ENCODE measurements at regions not wholly inside any gene's neighbourhood (a gene's known extent, or its start where the extent isn't known, plus 50 kb on each side); places are given as distances from the start of the nearest gene placed in this dataset.

DNA sequence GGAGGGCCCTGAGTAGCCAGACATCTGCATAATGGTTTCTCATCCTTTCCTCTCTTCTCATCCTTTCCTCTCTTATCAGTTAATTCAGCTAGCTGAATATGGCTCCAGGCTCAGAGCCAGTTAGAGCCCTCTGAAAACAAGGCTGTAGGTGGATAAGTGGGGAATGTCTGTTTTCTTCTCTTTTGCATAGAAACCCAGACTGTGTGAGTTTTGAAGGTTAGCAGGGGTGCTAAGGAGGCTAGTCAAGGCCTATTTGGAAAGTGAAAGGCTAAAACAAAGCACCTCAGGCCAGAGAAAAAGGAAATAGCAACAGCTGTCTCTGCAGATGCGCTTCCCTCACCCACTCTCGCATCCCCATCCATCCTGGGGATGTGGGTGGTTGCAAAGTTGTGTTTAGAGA lies 420.9 kb downstream of the SHISA9 start:
- no peak overlapping the region for H2BK20ac ChIP-seq (ENCODE audit: low read depth, low read length, poor library complexity, severe bottlenecking)
- H3K4me1 Mint-ChIP-seq: peaks cover 23 to 35% of the 10 kb centered on the region in 2 experiments
- H3K9me3 Mint-ChIP-seq: no peaks in the 10 kb centered on the region

More for the DNA sequence above, 420.9 kb downstream of the SHISA9 start:
- Histone ChIP-seq H3T11ph (ENCODE audit: low read length) (no peak overlapping the region), H3K9me3 (ENCODE audit: control insufficient read depth, low read depth, low read length) (no peaks in the 10 kb centered on the region), H3K9ac (ENCODE audit: extremely low read depth, insufficient read length, low read length) (no peak overlapping the region), H3K23me2 (ENCODE audit: insufficient read length, low read depth, low read length, poor library complexity, severe bottlenecking) (no peaks in the 10 kb centered on the region), H2BK15ac (ENCODE audit: low read depth, low read length) (no peak overlapping the region), H3K4me1 (ENCODE audit: insufficient read depth, low read length) (peaks cover 9% of the 10 kb centered on the region), H2AK5ac (ENCODE audit: insufficient read length, low read length) (no peak overlapping the region), H2BK12ac (ENCODE audit: insufficient read length, low read depth, low read length) (no peak overlapping the region), H2BK120ac (ENCODE audit: low read depth, low read length, poor library complexity, severe bottlenecking) (no peak overlapping the region), H3K79me2 (ENCODE audit: insufficient read depth, low read length) (no peaks in the 10 kb centered on the region), H3K27me3 (ENCODE audit: insufficient read depth, low read length) (no peaks in the 10 kb centered on the region; the same call in 1 of the 2 replicates), H2AFZ (ENCODE audit: low read length) (no peak overlapping the region), H3K23ac (ENCODE audit: insufficient read length, low read depth, low read length) (no peak overlapping the region), H3K79me1 (ENCODE audit: insufficient read depth, low read depth, low read length, poor library complexity, severe bottlenecking) (no peaks in the 10 kb centered on the region), H4K20me1 (ENCODE audit: control insufficient read depth, insufficient read depth, insufficient read length) (no peaks in the 10 kb centered on the region), H3K4me2 (ENCODE audit: insufficient read depth, insufficient read length, low read length) (no peak overlapping the region), H4K5ac (ENCODE audit: insufficient read length, low read depth, low read length) (no peak overlapping the region), H3K18ac (ENCODE audit: insufficient read length, low read depth, low read length) (no peak overlapping the region), H4K8ac (replicated peaks; ENCODE audit: insufficient read length, low read depth, low read length) (no peak overlapping the region), H3K27ac (ENCODE audit: insufficient read length, low read depth, low read length) (no peak overlapping the region), H3K56ac (ENCODE audit: insufficient read length, low read depth, low read length) (no peak overlapping the region), H3K4ac (ENCODE audit: low read depth, low read length) (no peak overlapping the region), H2BK5ac (ENCODE audit: insufficient read length, low read length) (no peak overlapping the region), H3K14ac (ENCODE audit: insufficient read depth, low read length) (no peak overlapping the region), H4K91ac (ENCODE audit: insufficient read length, low read depth, low read length) (no peak overlapping the region)
- TF ChIP-seq, protein P1, sequence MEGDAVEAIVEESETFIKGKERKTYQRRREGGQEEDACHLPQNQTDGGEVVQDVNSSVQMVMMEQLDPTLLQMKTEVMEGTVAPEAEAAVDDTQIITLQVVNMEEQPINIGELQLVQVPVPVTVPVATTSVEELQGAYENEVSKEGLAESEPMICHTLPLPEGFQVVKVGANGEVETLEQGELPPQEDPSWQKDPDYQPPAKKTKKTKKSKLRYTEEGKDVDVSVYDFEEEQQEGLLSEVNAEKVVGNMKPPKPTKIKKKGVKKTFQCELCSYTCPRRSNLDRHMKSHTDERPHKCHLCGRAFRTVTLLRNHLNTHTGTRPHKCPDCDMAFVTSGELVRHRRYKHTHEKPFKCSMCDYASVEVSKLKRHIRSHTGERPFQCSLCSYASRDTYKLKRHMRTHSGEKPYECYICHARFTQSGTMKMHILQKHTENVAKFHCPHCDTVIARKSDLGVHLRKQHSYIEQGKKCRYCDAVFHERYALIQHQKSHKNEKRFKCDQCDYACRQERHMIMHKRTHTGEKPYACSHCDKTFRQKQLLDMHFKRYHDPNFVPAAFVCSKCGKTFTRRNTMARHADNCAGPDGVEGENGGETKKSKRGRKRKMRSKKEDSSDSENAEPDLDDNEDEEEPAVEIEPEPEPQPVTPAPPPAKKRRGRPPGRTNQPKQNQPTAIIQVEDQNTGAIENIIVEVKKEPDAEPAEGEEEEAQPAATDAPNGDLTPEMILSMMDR (conservative IDR thresholded peaks at IDR 0.05): no peak
- Mint-ChIP-seq H3K36me3 (ENCODE audit: insufficient read depth in 1 of 3, low read depth in 3 of 3) (no peaks in the 10 kb centered on the region), H3K4me3 (no peak overlapping the region; a peak in 1 of 5 replicates), H3K27ac (peak overlapping the region in 2 of 3 experiments; percentile 50 to 92; a peak in 3 of 7 replicates), H3K27me3 (ENCODE audit: low read depth) (peaks cover 30% of the 10 kb centered on the region)
- no peak for DNase-seq
- WGBS (ENCODE audit: extremely low coverage, insufficient read length, low lambda C conversion rate): no CpG with 5 or more reads among the region's 2 CpGs
